Esophagus muscularis mucosa (tissue), 4 donors: ENCODE measurements at regions not wholly inside any gene's neighbourhood (a gene's known extent, or its start where the extent isn't known, plus 50 kb on each side); places are given as distances from the start of the nearest gene placed in this dataset.
A peak's percentile ranks its signal among the peaks of the same experiment; 100 is the strongest.

ENCODE experiments used
- DNase-seq: peaks from one replicate; pipeline ENCODE4 v3.0.0-alpha.2; 2017; ENCODE audit errors: extremely low spot score
- H3K27ac ChIP-seq, 4 donors: fragments of 200-600 bp; sonication (generic); replicated peaks in 1 of 4; 1 replicate in 3 of 4; 2 replicates in 1 of 4; pipeline ENCODE4 v1.5.1; 2016 to 2019; ENCODE audit warnings: mild to moderate bottlenecking in 1 of 4
- H3K27me3 ChIP-seq, 4 donors: fragments of 200-600 bp; sonication (generic); one replicate each; pipeline versions ENCODE4 v1.5.1 to v1.6.0; 2016 to 2019
- H3K36me3 ChIP-seq, 4 donors: fragments of 200-600 bp; sonication (generic); one replicate each; pipeline ENCODE4 v1.5.1; 2016 to 2019
- H3K4me1 ChIP-seq, 4 donors: fragments of 200-600 bp; sonication (generic); one replicate each; pipeline ENCODE4 v1.5.1; 2016 to 2019
- H3K4me3 ChIP-seq, 4 donors: fragments of 200-600 bp; sonication (generic); 1 replicate in 2 of 4; 2 replicates in 2 of 4; pipeline ENCODE4 v1.5.1; 2016 to 2019; ENCODE audit warnings: mild to moderate bottlenecking in 4 of 4, moderate library complexity in 1 of 4
- H3K9me3 ChIP-seq, 4 donors: fragments of 200-600 bp; sonication (generic); 1 replicate in 3 of 4; 2 replicates in 1 of 4; pipeline ENCODE4 v1.5.1; 2016 to 2019
- EP300 ChIP-seq: sonication (generic); formaldehyde crosslinking; IDR thresholded peaks from one replicate; pipeline ENCODE4 v1.6.1; 2017; ENCODE audit warnings: antibody characterized with exemption
- POLR2A ChIP-seq: fragments of 450-650 bp; IDR thresholded peaks from one replicate; pipeline ENCODE4 v1.6.1; 2017; ENCODE audit warnings: antibody characterized with exemption, moderate library complexity, mild to moderate bottlenecking, low read depth
- POLR2AphosphoS5 ChIP-seq, 2 donors: sonication (generic); formaldehyde crosslinking; IDR thresholded peaks; one replicate each; pipeline ENCODE4 v1.6.1; 2017; ENCODE audit warnings: antibody characterized with exemption in 2 of 2
- WGBS: methylation state at CpG from one replicate; pipeline ENCODE4 v1.1.5; 2018; 5-methylcytosine and 5-hydroxymethylcytosine counted together
- intact Hi-C: fragments of 100-400 bp; cut with DNase I; formaldehyde crosslinking; loops from one replicate; pipeline ENCODE4 v1.15.1; 2023
- TF ChIP-seq, protein P1 (sequence below), 3 experiments: fragments of 200-600 bp in 2 of 3; fragments of 450-650 bp in 1 of 3; sonication (generic) in 2 of 3; IDR thresholded peaks; one replicate each; pipeline ENCODE4 v1.5.1; 2017 to 2019; ENCODE audit warnings: antibody characterized with exemption in 3 of 3, mild to moderate bottlenecking in 2 of 3, moderate library complexity in 1 of 3

GRCh38 chr18:29156531-29156930 lies 979.6 kb upstream of the CDH2 start:
- 90% methylated on average over 4 of the region's 4 CpGs for WGBS
- intact Hi-C loops = no loop called here

DNA sequence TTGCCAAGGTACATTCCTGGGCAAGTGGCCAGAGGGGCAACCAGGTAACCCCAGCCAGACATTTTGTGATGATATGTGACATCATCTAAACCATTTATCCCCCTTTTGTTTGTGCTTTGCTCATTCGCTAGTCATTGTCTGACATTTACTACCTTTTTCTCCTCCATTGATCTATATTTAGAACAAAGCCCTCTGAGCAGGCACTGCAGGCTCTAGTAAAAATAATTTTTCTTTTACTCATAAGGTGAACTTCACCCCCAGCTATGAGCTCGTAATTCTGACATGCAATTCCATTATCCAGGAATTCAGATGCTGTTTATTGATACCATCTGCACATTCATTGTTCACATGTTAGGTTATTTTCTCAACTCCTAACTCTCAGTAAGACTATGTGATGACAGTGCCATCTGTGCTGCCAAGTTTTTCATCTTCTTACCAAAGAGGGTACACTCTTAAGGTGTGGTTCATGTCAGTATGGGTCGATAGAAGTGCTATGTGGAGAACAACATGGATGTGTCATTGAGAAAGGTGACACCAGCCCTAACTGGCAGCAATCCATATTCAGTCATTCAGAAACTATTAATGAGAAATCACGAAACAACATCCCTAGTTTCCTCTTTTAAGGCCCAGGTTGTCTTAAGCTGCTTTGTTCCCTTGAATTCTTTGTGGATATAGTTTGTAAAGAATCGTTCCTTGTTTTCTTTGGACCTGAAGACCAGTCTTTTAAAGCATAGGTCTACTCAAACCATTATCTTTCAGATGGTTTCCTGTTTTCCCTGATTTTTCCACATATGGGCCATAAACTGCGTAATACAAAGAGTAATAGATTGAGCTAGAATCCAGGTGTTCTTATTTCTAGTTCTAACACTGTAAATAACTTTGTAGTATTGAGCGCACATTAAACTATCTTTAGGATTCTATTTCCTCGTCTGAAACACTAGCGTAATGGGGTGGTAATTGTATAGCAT lies 978.1 kb upstream of the CDH2 start:
- no peaks in the 10 kb centered on the region for H3K9me3 ChIP-seq
- 52% methylated on average over 9 of the region's 9 CpGs for WGBS

More at GRCh38 chr18:29156531-29156930, 979.6 kb upstream of the CDH2 start:
- peaks cover 0 to 27% (median 9%) of the 10 kb centered on the region in 4 donors for H3K4me1 ChIP-seq
- H3K27me3 ChIP-seq = no peaks in the 10 kb centered on the region
- DNase-seq = no peak
- TF ChIP-seq EP300 = no peak
- TF ChIP-seq, protein P1, sequence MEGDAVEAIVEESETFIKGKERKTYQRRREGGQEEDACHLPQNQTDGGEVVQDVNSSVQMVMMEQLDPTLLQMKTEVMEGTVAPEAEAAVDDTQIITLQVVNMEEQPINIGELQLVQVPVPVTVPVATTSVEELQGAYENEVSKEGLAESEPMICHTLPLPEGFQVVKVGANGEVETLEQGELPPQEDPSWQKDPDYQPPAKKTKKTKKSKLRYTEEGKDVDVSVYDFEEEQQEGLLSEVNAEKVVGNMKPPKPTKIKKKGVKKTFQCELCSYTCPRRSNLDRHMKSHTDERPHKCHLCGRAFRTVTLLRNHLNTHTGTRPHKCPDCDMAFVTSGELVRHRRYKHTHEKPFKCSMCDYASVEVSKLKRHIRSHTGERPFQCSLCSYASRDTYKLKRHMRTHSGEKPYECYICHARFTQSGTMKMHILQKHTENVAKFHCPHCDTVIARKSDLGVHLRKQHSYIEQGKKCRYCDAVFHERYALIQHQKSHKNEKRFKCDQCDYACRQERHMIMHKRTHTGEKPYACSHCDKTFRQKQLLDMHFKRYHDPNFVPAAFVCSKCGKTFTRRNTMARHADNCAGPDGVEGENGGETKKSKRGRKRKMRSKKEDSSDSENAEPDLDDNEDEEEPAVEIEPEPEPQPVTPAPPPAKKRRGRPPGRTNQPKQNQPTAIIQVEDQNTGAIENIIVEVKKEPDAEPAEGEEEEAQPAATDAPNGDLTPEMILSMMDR (IDR thresholded peaks at IDR 0.05) = no peak
- TF ChIP-seq POLR2A = no peak
- no peak for TF ChIP-seq POLR2AphosphoS5 (IDR thresholded peaks at IDR 0.05)
- no peak overlapping the region for H3K27ac ChIP-seq
- H3K4me3 ChIP-seq = no peak overlapping the region
- no peaks in the 10 kb centered on the region for H3K36me3 ChIP-seq
- no peaks in the 10 kb centered on the region for H3K9me3 ChIP-seq

DNA sequence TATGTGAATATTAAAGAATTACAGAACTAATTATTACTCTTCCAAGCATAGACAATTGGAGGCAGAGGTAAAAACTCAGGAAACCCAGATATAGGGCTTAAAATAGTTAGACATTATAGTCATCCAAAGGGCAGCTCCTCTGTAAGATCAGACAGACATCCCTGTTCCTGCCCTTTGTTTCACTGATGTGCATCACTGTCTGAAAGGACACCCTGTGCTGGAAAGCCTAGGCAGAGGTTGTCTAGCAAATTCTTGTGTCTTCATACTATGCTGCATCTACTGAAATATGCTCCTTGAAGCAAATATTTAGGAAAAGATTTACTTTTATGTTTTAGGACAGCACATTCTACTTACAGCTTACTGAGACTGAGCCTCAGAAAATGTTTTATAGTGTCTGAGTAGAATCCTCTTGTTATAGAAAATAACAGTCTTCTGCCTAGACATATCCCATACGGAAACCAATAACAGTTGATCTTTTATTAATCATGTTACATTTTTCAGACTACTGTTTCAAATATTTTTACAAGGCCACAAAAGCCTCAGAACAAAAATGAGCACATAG lies 977.3 kb upstream of the CDH2 start:
- H3K27me3 ChIP-seq = no peaks in the 10 kb centered on the region
- no peak for DNase-seq
- intact Hi-C loops = no loop called here
- WGBS = 32% methylated on average over 1 of the region's 1 CpG
- no peak overlapping the region for H3K4me3 ChIP-seq
- peak overlapping the region in 3 of 4 donors; percentile 37 to 46 (median 46) for H3K27ac ChIP-seq
- no peaks in the 10 kb centered on the region for H3K9me3 ChIP-seq
- TF ChIP-seq, protein P1 (IDR thresholded peaks at IDR 0.05) = no peak
- TF ChIP-seq POLR2AphosphoS5 (IDR thresholded peaks at IDR 0.05) (no peak), POLR2A (no peak), EP300 (no peak)
- peaks cover 0 to 18% (median 9%) of the 10 kb centered on the region in 4 donors for H3K4me1 ChIP-seq
- H3K36me3 ChIP-seq = no peaks in the 10 kb centered on the region

More for the DNA sequence above, 978.1 kb upstream of the CDH2 start:
- no peak overlapping the region for H3K4me3 ChIP-seq
- H3K27ac ChIP-seq = peak overlapping the region in 3 of 4 donors; percentile 37 to 46 (median 46)
- no peaks in the 10 kb centered on the region for H3K27me3 ChIP-seq
- DNase-seq = no peak
- no peak for TF ChIP-seq POLR2AphosphoS5 (IDR thresholded peaks at IDR 0.05)
- no peak for TF ChIP-seq EP300
- TF ChIP-seq POLR2A = no peak
- TF ChIP-seq, protein P1 (IDR thresholded peaks at IDR 0.05) = no peak
- H3K4me1 ChIP-seq = peaks cover 0 to 21% (median 9%) of the 10 kb centered on the region in 4 donors
- intact Hi-C loops = no loop called here
- H3K36me3 ChIP-seq = no peaks in the 10 kb centered on the region

DNA sequence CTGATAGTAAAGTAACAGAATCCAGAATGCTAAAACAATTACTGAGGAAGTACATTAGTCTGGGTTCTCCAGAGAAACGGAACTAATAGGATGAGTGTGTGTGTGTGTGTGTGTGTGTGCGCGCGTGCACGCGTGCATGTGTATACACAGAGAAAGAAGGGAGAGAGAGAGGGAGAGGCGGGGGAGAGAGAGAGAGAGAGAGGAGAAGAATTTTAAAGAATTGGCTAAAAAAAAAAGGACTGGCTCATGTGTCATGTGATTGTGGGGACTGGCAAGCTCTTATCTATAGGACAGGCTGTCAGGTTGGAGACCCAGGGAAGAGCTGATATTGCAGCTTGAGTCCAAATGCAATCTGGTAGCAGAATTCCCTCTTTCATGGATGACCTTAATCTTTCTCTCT lies 976.2 kb upstream of the CDH2 start:
- Histone ChIP-seq H3K4me3 (no peak overlapping the region), H3K4me1 (peaks cover 0 to 18% (median 9%) of the 10 kb centered on the region in 4 donors), H3K36me3 (no peaks in the 10 kb centered on the region), H3K27ac (no peak overlapping the region), H3K9me3 (no peaks in the 10 kb centered on the region), H3K27me3 (no peaks in the 10 kb centered on the region)
- TF ChIP-seq POLR2A = no peak
- no peak for TF ChIP-seq POLR2AphosphoS5 (IDR thresholded peaks at IDR 0.05)
- TF ChIP-seq EP300 = no peak
- TF ChIP-seq, protein P1 (IDR thresholded peaks at IDR 0.05) = no peak
- intact Hi-C loops = no loop called here
- DNase-seq = no peak
- 77% methylated on average over 7 of the region's 7 CpGs for WGBS
